HCT116 (cell line): ENCODE measurements at regions not wholly inside any gene's neighbourhood (a gene's known extent, or its start where the extent isn't known, plus 50 kb on each side); places are given as distances from the start of the nearest gene placed in this dataset.

Experiments
- ATAC-seq: fragments of 200-7000 bp; cut with Tn5 transposase; 2 replicates; pipeline ENCODE4 v1.9.1; 2020; ENCODE audit warnings: mild to moderate bottlenecking, moderate library complexity
- BruUV-seq: library from RNA; stranded (reverse); fragments of 400-500 nt; replicated peaks from 2 replicates; lab custom pipeline; 2021; lab: Mats Ljungman, UMichigan
- CTCF ChIA-PET: fragments of 300-600 bp; sonication (Branson Sonifier 250); formaldehyde crosslinking; loops from one replicate; lab custom pipeline; 2021; ENCODE audit warnings: antibody characterized with exemption; lab: Charles Lee
- POLR2A ChIA-PET: fragments of 300-600, 350-600 bp; sonication (Branson Sonifier 250); formaldehyde crosslinking; loops from one replicate; lab custom pipeline; 2021; ENCODE audit warnings: antibody characterized with exemption; lab: Charles Lee
- RAD21 ChIA-PET, 2 experiments: fragments of 300-600 bp; sonication (Branson Sonifier 250); formaldehyde crosslinking; loops; one replicate each; lab custom pipeline; 2023; ENCODE audit warnings: low total read pairs in 2 of 2; ENCODE audit not compliant: uncharacterized antibody in 2 of 2, unreplicated experiment in 2 of 2, low non-redundant PET in 1 of 2; lab: Charles Lee
- DNase-seq: peaks from one replicate; pipeline ENCODE4 v3.0.0-alpha.2; 2010; ENCODE audit warnings: low read depth, low spot score
- H2AFZ ChIP-seq: fragments of 200-600 bp; shearing (Covaris generic), sonication (generic); 2 replicates; pipeline ENCODE4 v1.6.1; 2017; ENCODE audit warnings: low read depth, mixed run types, mixed read lengths, antibody characterized with exemption, low read length; ENCODE audit not compliant: poor library complexity, severe bottlenecking
- H3K27ac ChIP-seq: 2 replicates; pipeline ENCODE4 v1.5.1; 2012; ENCODE audit warnings: low read depth, low read length
- H3K27me3 ChIP-seq: fragments of 200-600 bp; sonication (generic); 2 replicates; pipeline ENCODE4 v1.6.1; 2016; ENCODE audit warnings: mixed run types, low read length, mixed read lengths; ENCODE audit not compliant: insufficient read depth
- H3K36me3 ChIP-seq, 2 experiments: fragments of 200-500 bp in 1 of 2; fragments of 200-600 bp in 1 of 2; sonication (Bioruptor generic) in 1 of 2; sonication (generic) in 1 of 2; 2 replicates each; pipeline versions ENCODE4 v1.5.1 to v1.6.1; 2014 to 2016; ENCODE audit warnings: low read length in 2 of 2, inconsistent platforms in 1 of 2, mixed read lengths in 1 of 2, mixed run types in 1 of 2; ENCODE audit not compliant: insufficient read depth in 2 of 2, control insufficient read depth in 1 of 2
- H3K4me1 ChIP-seq, 2 experiments: fragments of 200-600 bp in 1 of 2; sonication (generic) in 1 of 2; 2 replicates each; pipeline versions ENCODE4 v1.5.1 to v1.6.1; 2012 to 2017; ENCODE audit warnings: low read length in 2 of 2, inconsistent platforms in 1 of 2, mild to moderate bottlenecking in 1 of 2, mixed read lengths in 1 of 2, mixed run types in 1 of 2, moderate library complexity in 1 of 2; ENCODE audit not compliant: insufficient read depth in 2 of 2, control insufficient read depth in 1 of 2
- H3K4me2 ChIP-seq: fragments of 200-600 bp; sonication (generic); 2 replicates; pipeline ENCODE4 v1.6.1; 2017; ENCODE audit warnings: mixed run types, low read length, mixed read lengths
- H3K4me3 ChIP-seq, 2 experiments: fragments of 200-600 bp in 1 of 2; sonication (generic) in 1 of 2; replicated peaks in 1 of 2; 2 replicates each; pipeline ENCODE4 v1.5.1; 2011 to 2016; ENCODE audit warnings: low read length in 2 of 2, control low read depth in 1 of 2, low read depth in 1 of 2, mild to moderate bottlenecking in 1 of 2, mixed read lengths in 1 of 2, mixed run types in 1 of 2
- H3K79me2 ChIP-seq: fragments of 200-600 bp; sonication (generic); 2 replicates; pipeline ENCODE4 v1.6.1; 2017; ENCODE audit warnings: mild to moderate bottlenecking, mixed run types, low read length, moderate library complexity, mixed read lengths; ENCODE audit not compliant: insufficient read depth
- H3K9ac ChIP-seq: fragments of 200-600 bp; sonication (generic); 2 replicates; pipeline ENCODE4 v1.6.1; 2016; ENCODE audit warnings: low read length, mixed read lengths
- H3K9me2 ChIP-seq: fragments of 200-600 bp; sonication (generic), shearing (Covaris generic); 2 replicates; pipeline ENCODE4 v1.6.1; 2017; ENCODE audit warnings: mixed run types, mild to moderate bottlenecking, moderate library complexity; ENCODE audit not compliant: insufficient read depth
- H3K9me3 ChIP-seq, 2 experiments: fragments of 200-500 bp in 1 of 2; fragments of 200-600 bp in 1 of 2; sonication (Bioruptor generic) in 1 of 2; sonication (generic) in 1 of 2; 2 replicates each; pipeline ENCODE4 v1.6.1; 2014 to 2017; ENCODE audit warnings: low read length in 2 of 2, mixed read lengths in 2 of 2, inconsistent platforms in 1 of 2, low read depth in 1 of 2, mild to moderate bottlenecking in 1 of 2, mixed run types in 1 of 2, moderate library complexity in 1 of 2; ENCODE audit not compliant: control insufficient read depth in 1 of 2, insufficient read depth in 1 of 2
- H4K20me1 ChIP-seq: fragments of 200-600 bp; sonication (generic), shearing (Covaris generic); 2 replicates; pipeline ENCODE4 v1.6.1; 2017; ENCODE audit warnings: mixed run types, mild to moderate bottlenecking, moderate library complexity; ENCODE audit not compliant: insufficient read depth
- CBX3 ChIP-seq: IDR thresholded peaks from 2 replicates; pipeline ENCODE4 v1.6.1; 2012; ENCODE audit warnings: low read depth
- CTCF ChIP-seq, 3 experiments: fragments of 200-600 bp in 1 of 3; sonication (generic) in 1 of 3; IDR thresholded peaks in 2 of 3; conservative IDR thresholded peaks in 1 of 3; 2 replicates each; pipeline ENCODE4 v1.5.1; 2012 to 2017; ENCODE audit warnings: low read depth in 2 of 3, low read length in 2 of 3, antibody characterized with exemption in 1 of 3, borderline replicate concordance in 1 of 3, control low read depth in 1 of 3, mild to moderate bottlenecking in 1 of 3, mixed read lengths in 1 of 3, mixed run types in 1 of 3, moderate library complexity in 1 of 3; ENCODE audit not compliant: insufficient read depth in 1 of 3
- EGR1 ChIP-seq: IDR thresholded peaks from 2 replicates; pipeline ENCODE4 v1.6.1; 2012; ENCODE audit warnings: low read depth
- EZH2phosphoT487 ChIP-seq: fragments of 200-600 bp; IDR thresholded peaks from 2 replicates; pipeline ENCODE4 v1.6.1; 2018; ENCODE audit warnings: antibody characterized with exemption, borderline replicate concordance
- FOSL1 ChIP-seq: IDR thresholded peaks from 2 replicates; pipeline ENCODE4 v1.6.1; 2012; ENCODE audit warnings: low read depth
- JUND ChIP-seq: IDR thresholded peaks from 2 replicates; pipeline ENCODE4 v1.6.1; 2012
- POLR2A ChIP-seq: IDR thresholded peaks from 2 replicates; pipeline ENCODE4 v1.7.0; 2011; ENCODE audit warnings: borderline replicate concordance; ENCODE audit not compliant: insufficient read depth, insufficient read length; ENCODE audit errors: extremely low read depth
- SP1 ChIP-seq: IDR thresholded peaks from 2 replicates; pipeline ENCODE4 v1.6.1; 2012; ENCODE audit warnings: low read depth
- SRF ChIP-seq: IDR thresholded peaks from 2 replicates; pipeline ENCODE4 v1.6.1; 2012; ENCODE audit warnings: low read depth
- TCF7L2 ChIP-seq: IDR thresholded peaks from 2 replicates; pipeline ENCODE4 v1.7.0; 2011; ENCODE audit warnings: borderline replicate concordance, inconsistent platforms; ENCODE audit not compliant: insufficient read depth, insufficient read length; ENCODE audit errors: extremely low read depth
- YY1 ChIP-seq: IDR thresholded peaks from 2 replicates; pipeline ENCODE4 v1.6.1; 2011; ENCODE audit warnings: low read length, low read depth, moderate library complexity, mild to moderate bottlenecking; ENCODE audit not compliant: insufficient replicate concordance; ENCODE audit errors: extremely low read depth
- ZBTB33 ChIP-seq: IDR thresholded peaks from 2 replicates; pipeline ENCODE4 v1.6.1; 2011; ENCODE audit warnings: mild to moderate bottlenecking, low read length, moderate library complexity; ENCODE audit not compliant: insufficient replicate concordance; ENCODE audit errors: extremely low read depth
- ZFX ChIP-seq: fragments of 450-650 bp; IDR thresholded peaks from 2 replicates; pipeline ENCODE4 v1.6.1; 2017
- ZNF274 ChIP-seq: fragments of 200-500 bp; sonication (Bioruptor generic); IDR thresholded peaks from 2 replicates; pipeline ENCODE4 v1.6.1; 2014; ENCODE audit warnings: mild to moderate bottlenecking, low read depth, low read length, inconsistent platforms
- intact Hi-C: fragments of 100-400 bp; cut with micrococcal nuclease; formaldehyde crosslinking; loops from 2 replicates; pipeline ENCODE4 v1.10.0; 2022
- TF ChIP-seq, protein P1 (sequence below): IDR thresholded peaks from 2 replicates; pipeline ENCODE4 v1.6.1; 2012
- TF ChIP-seq, protein P2 (sequence below): IDR thresholded peaks from 2 replicates; pipeline ENCODE4 v1.6.1; 2012

- Histone ChIP-seq H3K4me2 (no peak overlapping the region), H3K9me3 (no peaks in the 10 kb centered on the region), H3K79me2 (no peaks in the 10 kb centered on the region), H3K4me1 (peaks cover 7 to 22% of the 10 kb centered on the region in 2 experiments; a peak in 2 of 4 replicates)
- ChIA-PET RAD21 (no interaction called here), CTCF (no interaction called here)
- DNase-seq (no peak), ATAC-seq (no peak)
- no peak for TF ChIP-seq ZNF274
- TF ChIP-seq FOSL1 = no peak
- no peak for TF ChIP-seq ZBTB33
- no peak for TF ChIP-seq JUND
- TF ChIP-seq, protein P1, sequence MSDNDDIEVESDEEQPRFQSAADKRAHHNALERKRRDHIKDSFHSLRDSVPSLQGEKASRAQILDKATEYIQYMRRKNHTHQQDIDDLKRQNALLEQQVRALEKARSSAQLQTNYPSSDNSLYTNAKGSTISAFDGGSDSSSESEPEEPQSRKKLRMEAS = no peak
- TF ChIP-seq, protein P2, sequence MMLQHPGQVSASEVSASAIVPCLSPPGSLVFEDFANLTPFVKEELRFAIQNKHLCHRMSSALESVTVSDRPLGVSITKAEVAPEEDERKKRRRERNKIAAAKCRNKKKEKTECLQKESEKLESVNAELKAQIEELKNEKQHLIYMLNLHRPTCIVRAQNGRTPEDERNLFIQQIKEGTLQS = no peak
- no peak for TF ChIP-seq SP1
- TF ChIP-seq, all 23 proteins: peak for 0
- POLR2A ChIA-PET = no interaction called here
- no peak overlapping the region for H3K27ac ChIP-seq
- H3K27me3 ChIP-seq = no peaks in the 10 kb centered on the region
- BruUV-seq = no TSS peak
- H4K20me1 ChIP-seq = no peaks in the 10 kb centered on the region
- no peaks in the 10 kb centered on the region for H3K9me2 ChIP-seq
- no peak overlapping the region for H2AFZ ChIP-seq
- intact Hi-C loops = no loop called here
- H3K4me3 ChIP-seq = no peak overlapping the region
- H3K36me3 ChIP-seq = no peaks in the 10 kb centered on the region
- no peak overlapping the region for H3K9ac ChIP-seq
Observed at GRCh38 chr9:91056917-91057316, 255.3 kb downstream of the SYK start.

DNA sequence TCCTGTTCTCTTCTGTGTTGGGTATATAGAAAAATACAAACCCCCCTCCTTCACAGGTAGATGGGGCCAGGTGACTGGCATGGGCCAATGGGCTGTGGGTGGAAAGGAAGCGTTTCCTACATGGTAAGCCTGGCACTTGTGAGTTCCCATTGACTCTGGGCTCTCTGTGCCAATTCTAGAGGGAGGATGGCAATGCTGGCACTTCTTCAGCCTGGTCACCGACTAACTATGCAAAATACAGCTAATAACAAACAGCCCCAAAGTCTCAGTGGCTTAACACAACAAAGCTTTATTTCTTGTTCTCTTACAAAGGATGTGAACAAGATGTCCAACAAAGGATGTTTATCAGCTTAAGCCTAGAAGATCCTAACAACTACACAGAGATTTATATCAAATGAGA is 258.1 kb downstream of the SYK start:
- Histone ChIP-seq H3K36me3 (no peaks in the 10 kb centered on the region), H3K79me2 (no peaks in the 10 kb centered on the region), H3K9me2 (no peaks in the 10 kb centered on the region), H3K4me2 (no peak overlapping the region), H3K27me3 (no peaks in the 10 kb centered on the region), H2AFZ (no peak overlapping the region), H4K20me1 (no peaks in the 10 kb centered on the region), H3K4me3 (no peak overlapping the region), H3K27ac (no peak overlapping the region), H3K9me3 (no peaks in the 10 kb centered on the region), H3K4me1 (peaks cover 7 to 24% of the 10 kb centered on the region in 2 experiments; a peak in 2 of 4 replicates), H3K9ac (no peak overlapping the region)
- ChIA-PET CTCF (no interaction called here), RAD21 (interaction anchor here in 1 of 2 experiments (1.1 kb wide), 1 partner anchor 366 kb away, joined by 3 read pairs; no protein-coding TSS in a partner anchor), POLR2A (no interaction called here)
- no peak for ATAC-seq
- BruUV-seq = no TSS peak
- DNase-seq = no peak
- intact Hi-C loops = no loop called here
- TF ChIP-seq ZFX (no peak), CTCF (IDR thresholded peaks at IDR 0.05 in 2 of 3, conservative IDR thresholded peaks at IDR 0.05 in 1 of 3; ENCODE audit: borderline replicate concordance in 1 of 3, insufficient read depth in 1 of 3, low read depth in 2 of 3, low read length in 2 of 3) (no peak), EZH2phosphoT487 (no peak), TCF7L2 (no peak), JUND (no peak), ZNF274 (no peak), SRF (no peak), CBX3 (no peak), POLR2A (no peak), YY1 (no peak), EGR1 (no peak), SP1 (no peak)
- TF ChIP-seq, protein P2 = no peak
- TF ChIP-seq, protein P1 = no peak
